EL (cell line): ENCODE measurements at regions not wholly inside any gene's neighbourhood (a gene's known extent, or its start where the extent isn't known, plus 50 kb on each side); places are given as distances from the start of the nearest gene placed in this dataset.

Experiments used
- DNase-seq: peaks from one replicate; pipeline ENCODE4 v3.0.0-alpha.2; 2016

GRCh38 chr7:125661677-125662076 lies 732.1 kb upstream of the POT1 start:
- DNase-seq = no peak

GRCh38 chr7:125661006-125661405 lies 731.4 kb upstream of the POT1 start:
- no peak for DNase-seq

- DNase-seq = no peak
These were observed 724.5 kb upstream of the POT1 start for GRCh38 chr7:125654076-125654475.

GRCh38 chr7:125651823-125652528 lies 722.4 kb upstream of the POT1 start:
- no peak for DNase-seq

- no peak for DNase-seq
These were observed 718.9 kb upstream of the POT1 start for GRCh38 chr7:125648543-125648942.

GRCh38 chr7:125645770-125646169 lies 716.1 kb upstream of the POT1 start:
- DNase-seq = no peak

GRCh38 chr7:125644109-125644508 lies 714.5 kb upstream of the POT1 start:
- no peak for DNase-seq

- DNase-seq = no peak
These were observed 713.7 kb upstream of the POT1 start for GRCh38 chr7:125643302-125643701.

- DNase-seq = no peak
These were observed 712.3 kb upstream of the POT1 start for GRCh38 chr7:125641884-125642283.

- DNase-seq = no peak
These were observed 706.8 kb upstream of the POT1 start for GRCh38 chr7:125636320-125636962.

- DNase-seq = no peak
These were observed 688.9 kb upstream of the POT1 start for GRCh38 chr7:125618516-125618915.

- DNase-seq = no peak
These were observed 682.0 kb upstream of the POT1 start for GRCh38 chr7:125611582-125611981.

- no peak for DNase-seq
These were observed 677.0 kb upstream of the POT1 start for GRCh38 chr7:125606671-125607070.

- no peak for DNase-seq
These were observed 675.6 kb upstream of the POT1 start for GRCh38 chr7:125605241-125605640.

- DNase-seq = no peak
These were observed 672.8 kb upstream of the POT1 start for GRCh38 chr7:125602441-125602840.

GRCh38 chr7:125599387-125599786 lies 669.8 kb upstream of the POT1 start:
- DNase-seq = no peak

- no peak for DNase-seq
These were observed 662.7 kb upstream of the POT1 start for GRCh38 chr7:125592331-125592730.

- DNase-seq = no peak
These were observed 643.5 kb upstream of the POT1 start for GRCh38 chr7:125573126-125573525.

GRCh38 chr7:125572414-125572813 lies 642.8 kb upstream of the POT1 start:
- no peak for DNase-seq

- no peak for DNase-seq
These were observed 639.2 kb upstream of the POT1 start for GRCh38 chr7:125568799-125569198.

- no peak for DNase-seq
These were observed 638.1 kb upstream of the POT1 start for GRCh38 chr7:125567686-125568085.

GRCh38 chr7:125563964-125564529 lies 634.4 kb upstream of the POT1 start:
- DNase-seq = no peak

- no peak for DNase-seq
These were observed 633.9 kb upstream of the POT1 start for GRCh38 chr7:125563557-125563956.

- no peak for DNase-seq
These were observed 631.4 kb upstream of the POT1 start for GRCh38 chr7:125561006-125561405.

- DNase-seq = no peak
These were observed 630.3 kb upstream of the POT1 start for GRCh38 chr7:125559921-125560320.
